Activated CD4-positive, CD25-positive, alpha-beta regulatory T cell treated with anti-CD3 and anti-CD28 coated beads, Interleukin-2, amount 50 U/mL, for 24 hours (primary cell): ENCODE measurements at regions not wholly inside any gene's neighbourhood (a gene's known extent, or its start where the extent isn't known, plus 50 kb on each side); places are given as distances from the start of the nearest gene placed in this dataset.

Experiments
- ATAC-seq, 2 donors: fragments of 150-1000 bp; cut with Tn5 transposase; one replicate each; pipeline ENCODE4 v1.10.0; 2021; ENCODE audit warnings: mild to moderate bottlenecking in 1 of 2, moderate library complexity in 1 of 2

- peak; percentile 58 to 74 for ATAC-seq
Observed at GRCh38 chr3:127483902-127484591, 106.5 kb downstream of the TPRA1 start.

GRCh38 chr3:127483005-127483641 is 107.4 kb downstream of the TPRA1 start:
- no peak for ATAC-seq

GRCh38 chr3:127482216-127483004 is 108.1 kb downstream of the TPRA1 start:
- no peak for ATAC-seq

- no peak for ATAC-seq
Observed at GRCh38 chr3:127480196-127480954, 110.2 kb downstream of the TPRA1 start.

- no peak for ATAC-seq
Observed at GRCh38 chr3:127479449-127479848, 111.1 kb downstream of the TPRA1 start.

GRCh38 chr3:127478922-127479321 is 111.6 kb downstream of the TPRA1 start:
- no peak for ATAC-seq

GRCh38 chr3:127477396-127477795 is 113.1 kb downstream of the TPRA1 start:
- ATAC-seq: no peak

- ATAC-seq: no peak
Observed at GRCh38 chr3:127476936-127477335, 113.6 kb downstream of the TPRA1 start.

- no peak for ATAC-seq
Observed at GRCh38 chr3:127475975-127476705, 114.4 kb downstream of the TPRA1 start.

GRCh38 chr3:127475391-127475790 is 115.1 kb downstream of the TPRA1 start:
- peak in 1 of 2 donors; percentile 24 for ATAC-seq

GRCh38 chr3:127473244-127474024 is 117.1 kb downstream of the TPRA1 start:
- ATAC-seq: no peak

GRCh38 chr3:127472506-127472905 is 118.0 kb downstream of the TPRA1 start:
- no peak for ATAC-seq

- ATAC-seq: no peak
Observed at GRCh38 chr3:127471142-127471541, 119.4 kb downstream of the TPRA1 start.

GRCh38 chr3:127469760-127470159 is 120.8 kb downstream of the TPRA1 start:
- ATAC-seq: no peak

GRCh38 chr3:127467391-127467790 is 123.1 kb downstream of the TPRA1 start:
- no peak for ATAC-seq

GRCh38 chr3:127464642-127465041 is 125.9 kb downstream of the TPRA1 start:
- ATAC-seq: no peak

GRCh38 chr3:127462111-127462655 is 128.3 kb downstream of the TPRA1 start:
- ATAC-seq: no peak

- ATAC-seq: no peak
Observed at GRCh38 chr3:127461286-127461910, 129.1 kb downstream of the TPRA1 start.

- ATAC-seq: no peak
Observed at GRCh38 chr3:127459891-127460290, 130.6 kb downstream of the TPRA1 start.
